NCI-H1417 treated with DMSO at 0.1 percent for 48 hours (cell line): ENCODE measurements at regions not wholly inside any gene's neighbourhood (a gene's known extent, or its start where the extent isn't known, plus 50 kb on each side); places are given as distances from the start of the nearest gene placed in this dataset.
"Not testable (repeated sequence)": the region's sequence is repeated elsewhere in the genome, so short reads cannot be mapped to it uniquely, and the experiment has no call there.

Experiments used
- DNase-seq: peaks from one replicate; lab custom pipeline; 2025; lab: John Stamatoyannopoulos, UW

GRCh38 chr6:131430531-131430930 lies 142.5 kb upstream of the ARG1 start:
- no peak for DNase-seq

DNA sequence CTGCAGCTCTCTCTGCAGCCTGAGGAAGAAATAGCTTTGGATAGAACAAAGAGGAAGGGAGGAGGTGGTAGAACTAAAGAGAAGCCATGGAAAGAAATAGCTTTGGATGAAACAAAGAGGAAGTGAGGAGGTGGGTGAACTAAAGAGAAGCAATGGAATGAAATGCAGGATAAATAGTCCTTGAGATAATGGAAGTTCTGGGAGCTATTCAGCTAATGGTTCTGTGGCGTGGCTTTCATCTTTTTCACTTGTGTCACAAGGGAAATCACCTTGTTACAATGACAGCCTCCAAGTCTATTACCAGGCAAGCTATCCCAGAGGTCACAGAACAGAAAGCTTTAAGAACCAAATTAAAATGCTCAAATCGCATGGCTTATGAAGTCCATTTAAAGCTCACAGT lies 141.3 kb upstream of the ARG1 start:
- no peak for DNase-seq

- no peak for DNase-seq
Observed at GRCh38 chr6:131433927-131434326, 139.1 kb upstream of the ARG1 start.

GRCh38 chr6:131436358-131436757 lies 136.7 kb upstream of the ARG1 start:
- DNase-seq, result no peak

DNA sequence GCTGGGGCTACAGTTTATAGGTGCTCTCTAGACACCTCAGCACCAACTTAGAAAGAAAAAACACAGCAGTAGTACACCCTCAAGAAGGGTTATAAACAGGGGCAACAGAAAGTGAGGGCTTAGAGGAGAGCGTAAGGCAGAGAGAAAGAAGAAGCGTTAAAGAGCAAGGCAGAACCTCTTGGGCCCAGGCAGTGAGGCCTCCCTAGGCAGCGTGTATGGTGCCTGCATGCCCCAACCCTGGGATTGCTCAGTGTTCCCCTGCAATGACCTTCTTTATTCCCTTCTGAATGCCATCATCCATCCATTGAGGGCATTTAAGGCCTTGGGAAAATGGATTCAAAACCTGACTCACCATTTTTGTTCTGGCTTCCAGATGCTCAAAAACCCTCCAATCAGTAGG lies 130.0 kb upstream of the ARG1 start:
- no peak for DNase-seq

DNA sequence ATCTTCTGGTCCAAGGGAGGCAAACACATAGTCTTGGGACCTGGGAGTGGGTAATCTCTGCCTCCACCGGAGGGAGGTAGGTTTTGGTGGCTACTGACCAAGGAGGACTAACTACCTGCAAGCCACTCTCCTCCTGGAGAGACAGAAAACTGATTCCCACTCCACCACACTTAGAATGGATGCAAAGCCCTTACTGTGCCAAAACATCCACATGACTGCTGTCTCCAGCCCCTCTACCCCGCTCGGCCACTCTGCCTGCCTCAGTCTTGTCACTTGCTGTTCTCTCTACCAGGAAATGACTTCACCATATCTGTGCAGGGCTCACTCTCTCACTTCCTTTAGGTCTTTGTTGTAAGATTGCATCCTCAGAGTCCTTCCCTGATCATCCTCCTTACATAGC lies 129.5 kb upstream of the ARG1 start:
- DNase-seq, result no peak

GRCh38 chr6:131445356-131445755 lies 127.7 kb upstream of the ARG1 start:
- not testable (repeated sequence) for DNase-seq

GRCh38 chr6:131450861-131451260 lies 122.2 kb upstream of the ARG1 start:
- DNase-seq, result no peak

- no peak for DNase-seq
Observed at GRCh38 chr6:131451321-131452144, 121.5 kb upstream of the ARG1 start.

- DNase-seq, result no peak
Observed at GRCh38 chr6:131453803-131454202, 119.2 kb upstream of the ARG1 start.

DNA sequence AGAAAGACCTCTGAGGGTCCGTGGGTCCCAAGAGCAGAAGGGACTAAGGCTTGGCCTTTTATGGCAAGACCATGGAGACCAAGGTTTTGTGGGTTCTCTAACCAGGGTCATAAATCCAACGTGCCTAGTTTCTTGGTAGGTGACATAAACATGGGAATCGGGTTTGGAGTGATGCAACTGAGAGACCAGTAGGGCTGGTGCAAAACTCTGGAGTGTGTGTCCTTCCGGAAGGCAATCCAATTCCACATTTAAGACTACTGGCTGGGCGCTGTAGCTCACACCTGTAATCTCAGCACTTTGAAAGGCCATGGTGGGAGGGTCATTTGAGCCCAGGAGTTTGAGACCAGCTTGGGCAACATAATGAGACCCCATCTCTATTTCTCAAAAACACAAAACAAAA lies 116.5 kb upstream of the ARG1 start:
- DNase-seq, result no peak

DNA sequence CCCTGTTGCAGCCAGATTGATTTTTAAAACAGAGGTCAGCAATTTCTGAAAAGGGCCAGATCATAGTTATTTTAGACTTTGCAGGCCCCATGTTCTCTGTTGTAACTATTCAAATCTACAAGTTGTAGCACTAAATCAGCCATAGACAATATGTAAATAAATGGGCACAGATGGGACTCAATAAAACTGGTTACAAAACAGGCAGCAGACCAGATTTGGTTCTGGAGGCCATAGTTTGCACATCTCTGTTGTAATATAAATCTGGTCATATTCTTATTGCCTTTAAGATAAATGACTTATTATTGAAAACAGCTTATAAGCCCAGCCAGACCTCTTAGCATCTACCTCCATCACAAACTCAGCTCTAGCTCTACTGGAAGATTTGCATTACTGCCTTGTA lies 114.0 kb upstream of the ARG1 start:
- DNase-seq, result no peak

DNA sequence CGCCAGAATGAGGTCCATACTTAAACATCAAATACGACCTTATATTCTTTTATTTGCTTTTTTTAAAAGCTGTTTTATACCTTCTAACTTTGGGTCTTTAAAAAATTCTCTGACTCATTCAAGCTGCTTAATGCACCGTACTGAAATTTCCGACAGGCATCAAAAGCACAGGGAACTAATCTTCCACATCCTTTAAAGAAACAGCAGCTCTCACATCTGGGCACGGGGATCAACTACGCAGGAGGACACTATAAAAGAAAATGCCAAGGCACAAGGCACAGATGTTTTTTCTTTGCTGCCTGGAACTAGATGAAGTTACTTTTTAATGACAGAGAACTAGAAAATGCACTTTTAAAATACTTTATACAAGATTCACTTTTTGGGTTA lies 112.4 kb upstream of the ARG1 start:
- DNase-seq, result no peak

- DNase-seq, result no peak
Observed at GRCh38 chr6:131469130-131469529, 103.9 kb upstream of the ARG1 start.

- no peak for DNase-seq
Observed at GRCh38 chr6:131470534-131470933, 102.5 kb upstream of the ARG1 start.

- no peak for DNase-seq
Observed at GRCh38 chr6:131471331-131471730, 101.7 kb upstream of the ARG1 start.

- not testable (repeated sequence) for DNase-seq
Observed at GRCh38 chr6:131473303-131473702, 99.7 kb upstream of the ARG1 start.

- DNase-seq, result no peak
Observed at GRCh38 chr6:131476362-131476761, 96.7 kb upstream of the ARG1 start.

- not testable (repeated sequence) for DNase-seq
Observed at GRCh38 chr6:131478740-131479211, 94.2 kb upstream of the ARG1 start.

GRCh38 chr6:131486608-131487007 lies 86.4 kb upstream of the ARG1 start:
- DNase-seq, result no peak

- DNase-seq, result no peak
Observed at GRCh38 chr6:131488780-131489179, 84.2 kb upstream of the ARG1 start.

GRCh38 chr6:131490441-131490840 lies 82.6 kb upstream of the ARG1 start:
- no peak for DNase-seq

DNA sequence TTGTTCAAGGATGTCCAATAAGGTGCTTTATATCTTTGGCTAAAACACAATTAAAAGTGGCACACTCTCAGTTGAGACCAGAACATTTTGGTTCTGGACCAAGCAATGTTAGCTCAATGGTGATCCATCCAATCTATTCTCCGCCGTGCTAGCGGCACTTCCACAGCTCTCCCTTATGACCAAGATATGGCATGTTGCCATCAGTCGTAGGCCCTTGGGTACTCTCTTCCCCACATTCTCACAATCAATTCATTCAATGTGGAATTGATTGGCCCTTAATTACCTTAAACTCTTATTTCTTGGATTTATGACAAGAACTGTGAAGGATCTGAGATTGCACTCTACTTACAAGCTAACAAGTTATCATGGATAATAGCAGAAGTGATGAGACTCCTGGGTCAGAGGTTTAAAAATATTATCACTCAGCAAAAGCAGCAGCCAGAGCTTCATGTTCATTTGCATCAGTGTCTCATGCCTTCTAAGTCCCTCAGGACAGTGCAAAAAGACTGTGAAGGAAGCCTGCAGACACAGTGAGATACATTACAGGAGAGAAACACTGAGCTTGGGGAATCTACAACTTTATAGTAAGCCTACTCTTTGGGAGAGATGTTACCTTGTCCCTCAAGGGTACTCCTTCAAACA lies 80.0 kb upstream of the ARG1 start:
- no peak for DNase-seq

DNA sequence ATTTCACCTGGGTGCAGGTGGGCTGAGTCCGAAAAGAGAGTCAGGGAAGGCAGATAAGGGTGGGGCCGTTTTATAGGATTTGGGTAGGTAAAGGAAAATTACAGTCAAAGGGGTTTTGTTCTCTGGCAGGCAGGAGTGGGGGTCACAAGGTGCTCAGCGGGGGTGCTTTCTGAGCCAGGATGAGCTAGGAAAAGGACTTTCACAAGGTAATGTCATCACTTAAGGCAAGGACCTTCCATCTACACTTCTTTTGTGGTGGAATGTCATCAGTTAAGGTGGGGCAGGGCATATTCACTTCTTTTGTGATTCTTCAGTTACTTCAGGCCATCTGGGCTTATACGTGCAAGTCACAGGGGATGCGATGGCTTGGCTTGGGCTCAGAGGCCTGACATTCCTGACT lies 68.6 kb upstream of the ARG1 start:
- DNase-seq, result not testable (repeated sequence)
